Activated CD4-positive, alpha-beta T cell treated with anti-CD3 and anti-CD28 coated beads, Interleukin-2, amount 50 U/mL, for 4 hours (primary cell): ENCODE measurements at regions not wholly inside any gene's neighbourhood (a gene's known extent, or its start where the extent isn't known, plus 50 kb on each side); places are given as distances from the start of the nearest gene placed in this dataset.

Experiments used
- DNase-seq, 2 experiments: peaks; one replicate each; pipeline ENCODE4 v3.0.0-alpha.2; 2020

- DNase-seq: no peak
Measured at GRCh38 chr18:40606996-40607395, 1348.0 kb upstream of the PIK3C3 start.

GRCh38 chr18:40583671-40584070, 1371.4 kb upstream of the PIK3C3 start:
- no peak for DNase-seq

GRCh38 chr18:40582105-40582504, 1372.9 kb upstream of the PIK3C3 start:
- no peak for DNase-seq

- DNase-seq: no peak
Measured at GRCh38 chr18:40577981-40578365, 1377.1 kb upstream of the PIK3C3 start.

- DNase-seq: no peak
Measured at GRCh38 chr18:40577239-40577980, 1377.6 kb upstream of the PIK3C3 start.

- no peak for DNase-seq
Measured at GRCh38 chr18:40576507-40577115, 1378.4 kb upstream of the PIK3C3 start.

- no peak for DNase-seq
Measured at GRCh38 chr18:40570615-40571014, 1384.4 kb upstream of the PIK3C3 start.

- DNase-seq: no peak
Measured at GRCh38 chr18:40569605-40570004, 1385.4 kb upstream of the PIK3C3 start.

- DNase-seq: no peak
Measured at GRCh38 chr18:40566510-40566844, 1388.6 kb upstream of the PIK3C3 start.

GRCh38 chr18:40565805-40566509, 1389.1 kb upstream of the PIK3C3 start:
- DNase-seq: no peak

GRCh38 chr18:40559556-40559955, 1395.5 kb upstream of the PIK3C3 start:
- DNase-seq: no peak

- no peak for DNase-seq
Measured at GRCh38 chr18:40558706-40559392, 1396.2 kb upstream of the PIK3C3 start.

GRCh38 chr18:40555914-40556313, 1399.1 kb upstream of the PIK3C3 start:
- DNase-seq: no peak

- DNase-seq: no peak
Measured at GRCh38 chr18:40553029-40553428, 1402.0 kb upstream of the PIK3C3 start.

- DNase-seq: no peak
Measured at GRCh38 chr18:40546875-40547274, 1408.2 kb upstream of the PIK3C3 start.

- no peak for DNase-seq
Measured at GRCh38 chr18:40534723-40535122, 1420.3 kb upstream of the PIK3C3 start.

- DNase-seq: no peak
Measured at GRCh38 chr18:40532046-40532445, 1423.0 kb upstream of the PIK3C3 start.

GRCh38 chr18:40531051-40531450, 1424.0 kb upstream of the PIK3C3 start:
- DNase-seq: no peak

- no peak for DNase-seq
Measured at GRCh38 chr18:40529478-40529877, 1425.6 kb upstream of the PIK3C3 start.

GRCh38 chr18:40524881-40525280, 1430.2 kb upstream of the PIK3C3 start:
- no peak for DNase-seq

GRCh38 chr18:40523287-40523686, 1431.7 kb upstream of the PIK3C3 start:
- no peak for DNase-seq

GRCh38 chr18:40501026-40501425, 1454.0 kb upstream of the PIK3C3 start:
- no peak for DNase-seq

GRCh38 chr18:40494603-40495002, 1460.4 kb upstream of the PIK3C3 start:
- DNase-seq: no peak

GRCh38 chr18:40493316-40493715, 1461.7 kb upstream of the PIK3C3 start:
- no peak for DNase-seq
